Body of pancreas (tissue), 4 donors: ENCODE measurements at regions not wholly inside any gene's neighbourhood (a gene's known extent, or its start where the extent isn't known, plus 50 kb on each side); places are given as distances from the start of the nearest gene placed in this dataset.

Experiments used
- ATAC-seq: fragments of 150-250 bp; one replicate; pipeline ENCODE4 v1.9.1; 2016
- DNase-seq, 4 donors: peaks; one replicate each; pipeline ENCODE4 v3.0.0-alpha.2; 2019
- H3K27ac ChIP-seq, 4 donors: fragments of 200-600 bp; sonication (generic); 1 replicate in 3 of 4; 2 replicates in 1 of 4; pipeline versions ENCODE4 v1.5.1 to v1.6.1; 2016 to 2019; ENCODE audit warnings: mild to moderate bottlenecking in 1 of 4, mixed read lengths in 1 of 4, moderate library complexity in 1 of 4
- H3K27me3 ChIP-seq, 2 donors: fragments of 200-600 bp; sonication (generic); one replicate each; pipeline ENCODE4 v1.6.0; 2016; ENCODE audit warnings: mild to moderate bottlenecking in 1 of 2
- H3K36me3 ChIP-seq, 2 donors: fragments of 200-600 bp; sonication (generic); replicated peaks in 1 of 2; 2 replicates each; pipeline ENCODE4 v1.5.1; 2016; ENCODE audit warnings: low read depth in 2 of 2; ENCODE audit not compliant: insufficient read depth in 1 of 2
- H3K4me1 ChIP-seq: fragments of 200-600 bp; sonication (generic); one replicate; pipeline ENCODE4 v1.6.0; 2016
- H3K4me3 ChIP-seq, 2 donors: fragments of 200-600 bp; sonication (generic); 1 replicate in 1 of 2; 2 replicates in 1 of 2; pipeline ENCODE4 v1.5.1; 2016 to 2019
- H3K9me3 ChIP-seq, 3 donors: fragments of 200-600 bp; sonication (generic); 1 replicate in 2 of 3; 2 replicates in 1 of 3; pipeline ENCODE4 v1.5.1; 2016
- POLR2A ChIP-seq, 3 donors: fragments of 450-650 bp; IDR thresholded peaks; one replicate each; pipeline ENCODE4 v1.6.1; 2016; ENCODE audit warnings: antibody characterized with exemption in 3 of 3, mild to moderate bottlenecking in 2 of 3
- WGBS, 2 donors: methylation state at CpG; one replicate each; pipeline ENCODE4 v1.1.5; 2017; 5-methylcytosine and 5-hydroxymethylcytosine counted together
- intact Hi-C: fragments of 100-400 bp; cut with DNase I; formaldehyde crosslinking; loops from one replicate; pipeline ENCODE4 v1.15.1; 2023
- TF ChIP-seq, protein P1 (sequence below), 7 experiments: fragments of 450-650 bp in 4 of 7; fragments of 200-600 bp in 3 of 7; sonication (generic) in 3 of 7; IDR thresholded peaks; one replicate each; pipeline ENCODE4 v1.5.1; 2016 to 2019; ENCODE audit warnings: antibody characterized with exemption in 7 of 7

DNA sequence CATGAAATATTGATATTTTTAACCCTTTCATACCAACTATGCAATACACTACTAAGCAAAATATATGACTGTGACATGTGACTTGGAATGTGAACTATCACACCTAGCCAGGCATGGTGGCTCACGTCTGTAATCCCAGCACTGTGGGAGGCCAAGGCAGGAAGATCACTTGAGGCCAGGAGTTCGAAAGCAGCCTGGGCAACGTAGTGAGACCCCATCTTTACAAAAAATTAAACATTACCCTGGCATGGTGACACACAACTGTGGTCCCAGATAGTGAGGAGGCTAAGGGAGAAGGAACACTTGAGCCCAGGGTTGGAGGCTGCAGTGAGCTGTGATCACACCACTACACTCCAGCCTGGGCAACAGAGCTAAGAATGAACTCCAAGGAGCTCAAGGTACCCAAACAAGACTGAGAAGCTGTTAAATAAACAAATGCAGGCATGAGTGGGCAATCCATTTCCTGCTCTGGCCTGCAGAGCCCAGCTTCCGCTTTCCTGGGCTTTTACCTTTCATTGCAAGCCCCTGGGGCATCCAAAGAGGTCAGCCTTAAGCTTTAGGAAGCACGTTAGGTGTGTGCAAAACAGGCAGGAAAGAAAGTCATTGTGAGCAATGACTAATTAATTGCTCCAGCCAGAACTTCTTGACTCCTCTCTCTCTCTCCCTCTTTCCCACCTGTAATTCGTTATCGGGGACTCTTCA, 162.1 kb upstream of the FOXK1 start:
- Histone ChIP-seq H3K27me3 (no peaks in the 10 kb centered on the region), H3K9me3 (no peaks in the 10 kb centered on the region), H3K4me3 (no peak overlapping the region), H3K27ac (no peak overlapping the region), H3K36me3 (no peaks in the 10 kb centered on the region), H3K4me1 (no peaks in the 10 kb centered on the region)
- ATAC-seq (no peak), DNase-seq (no peak)
- TF ChIP-seq, protein P1, sequence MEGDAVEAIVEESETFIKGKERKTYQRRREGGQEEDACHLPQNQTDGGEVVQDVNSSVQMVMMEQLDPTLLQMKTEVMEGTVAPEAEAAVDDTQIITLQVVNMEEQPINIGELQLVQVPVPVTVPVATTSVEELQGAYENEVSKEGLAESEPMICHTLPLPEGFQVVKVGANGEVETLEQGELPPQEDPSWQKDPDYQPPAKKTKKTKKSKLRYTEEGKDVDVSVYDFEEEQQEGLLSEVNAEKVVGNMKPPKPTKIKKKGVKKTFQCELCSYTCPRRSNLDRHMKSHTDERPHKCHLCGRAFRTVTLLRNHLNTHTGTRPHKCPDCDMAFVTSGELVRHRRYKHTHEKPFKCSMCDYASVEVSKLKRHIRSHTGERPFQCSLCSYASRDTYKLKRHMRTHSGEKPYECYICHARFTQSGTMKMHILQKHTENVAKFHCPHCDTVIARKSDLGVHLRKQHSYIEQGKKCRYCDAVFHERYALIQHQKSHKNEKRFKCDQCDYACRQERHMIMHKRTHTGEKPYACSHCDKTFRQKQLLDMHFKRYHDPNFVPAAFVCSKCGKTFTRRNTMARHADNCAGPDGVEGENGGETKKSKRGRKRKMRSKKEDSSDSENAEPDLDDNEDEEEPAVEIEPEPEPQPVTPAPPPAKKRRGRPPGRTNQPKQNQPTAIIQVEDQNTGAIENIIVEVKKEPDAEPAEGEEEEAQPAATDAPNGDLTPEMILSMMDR (IDR thresholded peaks at IDR 0.05), result no peak
- TF ChIP-seq POLR2A (IDR thresholded peaks at IDR 0.05), result no peak
- WGBS, 2 donors, result 62 to 67% methylated on average over 7 of the region's 7 CpGs
- intact Hi-C loops, result no loop called here

DNA sequence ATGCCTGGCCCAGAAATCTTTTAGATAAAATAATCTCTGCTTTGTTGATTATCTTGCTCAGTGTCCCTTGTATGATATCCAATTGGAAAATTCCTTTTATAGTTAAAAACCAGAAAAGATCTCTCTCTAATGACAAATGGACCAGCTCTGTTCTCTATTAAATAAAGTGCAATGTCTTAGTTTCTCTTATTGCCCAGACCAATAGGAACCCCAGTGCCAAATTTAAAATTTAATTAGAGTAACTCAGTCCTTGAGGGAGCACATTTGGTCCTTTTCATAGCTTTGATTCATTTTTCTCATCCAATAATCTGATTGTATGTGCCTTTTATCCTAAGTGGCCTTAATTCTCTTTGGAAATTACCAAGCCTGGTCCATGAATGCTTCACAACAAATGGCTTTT, 158.9 kb upstream of the FOXK1 start:
- no peak for TF ChIP-seq POLR2A (IDR thresholded peaks at IDR 0.05)
- TF ChIP-seq, protein P1 (IDR thresholded peaks at IDR 0.05), result no peak
- Histone ChIP-seq H3K36me3 (no peaks in the 10 kb centered on the region), H3K4me1 (no peaks in the 10 kb centered on the region), H3K9me3 (no peaks in the 10 kb centered on the region), H3K27ac (no peak overlapping the region), H3K27me3 (no peaks in the 10 kb centered on the region), H3K4me3 (no peak overlapping the region)
- DNase-seq, result no peak
- intact Hi-C loops, result no loop called here
- ATAC-seq, result no peak

DNA sequence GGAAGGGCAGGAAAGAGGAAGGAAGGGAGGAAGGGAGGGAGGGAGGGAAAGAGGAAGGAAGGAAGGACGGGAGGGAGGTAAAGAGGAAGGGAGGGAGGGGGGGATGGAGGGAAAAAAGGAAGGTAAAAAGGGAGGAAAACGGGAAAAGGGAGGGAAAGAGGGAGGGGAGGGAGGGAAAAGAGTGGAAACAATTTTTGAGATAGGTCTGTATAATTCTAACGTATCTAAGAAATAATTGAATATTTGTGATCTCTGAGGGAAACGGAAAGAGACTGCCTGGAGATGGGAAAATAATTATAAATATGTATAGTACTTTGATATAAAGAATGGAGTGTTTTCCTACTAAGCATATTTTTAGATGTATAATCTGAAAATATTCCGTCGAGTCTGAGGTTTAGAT, 158.2 kb upstream of the FOXK1 start:
- H3K9me3 ChIP-seq, result no peaks in the 10 kb centered on the region
- H3K36me3 ChIP-seq, result no peaks in the 10 kb centered on the region
- H3K4me1 ChIP-seq, result no peaks in the 10 kb centered on the region
- DNase-seq (no peak), ATAC-seq (no peak)
- intact Hi-C loops, result no loop called here
- TF ChIP-seq, protein P1 (IDR thresholded peaks at IDR 0.05), result no peak
- H3K4me3 ChIP-seq, result no peak overlapping the region
- WGBS, 2 donors, result 34 to 39% methylated on average over 6 of the region's 6 CpGs
- no peak overlapping the region for H3K27ac ChIP-seq
- no peaks in the 10 kb centered on the region for H3K27me3 ChIP-seq

DNA sequence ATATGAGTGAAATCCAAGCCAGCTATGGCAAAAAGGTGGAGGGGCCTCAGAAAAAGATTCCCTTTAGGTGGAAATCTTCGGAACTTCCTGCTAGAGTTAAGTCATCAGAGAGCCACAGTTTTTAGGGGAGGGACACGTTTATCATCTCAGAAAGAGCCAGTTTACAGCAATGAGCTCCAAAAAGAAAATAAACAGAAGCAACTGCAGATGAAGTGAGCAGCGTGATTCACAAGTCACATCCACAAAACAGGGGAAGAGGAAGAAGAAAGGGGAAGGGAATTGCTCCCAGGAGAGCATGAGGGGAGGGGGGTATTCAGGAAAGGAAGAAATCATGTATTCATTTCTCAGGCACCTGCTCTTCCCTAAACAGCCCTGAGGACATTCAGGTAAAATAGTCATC, 156.2 kb upstream of the FOXK1 start:
- no peaks in the 10 kb centered on the region for H3K4me1 ChIP-seq
- no peak overlapping the region for H3K27ac ChIP-seq
- ATAC-seq (no peak), DNase-seq (no peak)
- 46 to 57% methylated on average over 3 of the region's 3 CpGs for WGBS, 2 donors
- no peak overlapping the region for H3K4me3 ChIP-seq
- TF ChIP-seq, protein P1 (IDR thresholded peaks at IDR 0.05), result no peak
- TF ChIP-seq POLR2A (IDR thresholded peaks at IDR 0.05), result no peak
- no peaks in the 10 kb centered on the region for H3K36me3 ChIP-seq
- H3K27me3 ChIP-seq, result no peaks in the 10 kb centered on the region
- intact Hi-C loops, result no loop called here
- H3K9me3 ChIP-seq, result no peaks in the 10 kb centered on the region

DNA sequence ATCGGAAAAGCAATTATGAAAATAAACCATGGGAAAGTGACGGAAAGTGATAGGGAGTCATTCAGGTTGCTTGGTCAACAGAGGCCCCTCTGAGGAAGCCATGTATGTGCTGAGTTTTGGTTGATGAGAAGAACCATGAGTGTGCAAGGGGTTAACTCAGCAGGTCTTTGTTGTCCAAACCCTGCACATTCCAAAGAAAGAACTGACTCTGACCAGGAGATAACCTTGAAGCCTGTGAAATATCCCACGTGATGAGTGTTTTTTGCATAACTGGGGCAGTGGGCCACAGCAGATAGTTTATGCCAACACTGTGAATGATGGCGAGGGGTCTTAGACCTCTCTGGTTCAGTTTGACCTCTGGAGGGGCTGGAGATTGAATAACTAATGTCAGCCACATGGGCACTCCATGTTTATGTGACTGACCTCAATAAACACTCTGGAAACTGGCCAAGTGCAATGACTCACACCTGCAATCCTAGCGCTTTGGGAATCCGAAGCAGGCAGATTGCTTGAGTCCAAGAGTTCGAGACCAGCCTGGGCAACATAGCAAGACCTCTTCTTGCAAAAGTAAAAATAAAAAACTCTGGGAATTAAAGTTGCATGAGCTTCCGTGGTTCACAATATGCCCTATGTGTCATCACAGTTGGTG, 154.0 kb upstream of the FOXK1 start:
- TF ChIP-seq, protein P1 (IDR thresholded peaks at IDR 0.05), result no peak
- no peak for TF ChIP-seq POLR2A (IDR thresholded peaks at IDR 0.05)
- ATAC-seq, result no peak
- WGBS, 2 donors, result 48 to 49% methylated on average over 8 of the region's 8 CpGs
- Histone ChIP-seq H3K9me3 (no peaks in the 10 kb centered on the region), H3K36me3 (no peaks in the 10 kb centered on the region), H3K27ac (no peak overlapping the region), H3K4me3 (no peak overlapping the region), H3K27me3 (peaks cover 0 to under 1% of the 10 kb centered on the region in 2 donors), H3K4me1 (peaks cover 4% of the 10 kb centered on the region)
- peak in 2 of 4 donors; percentile 12 to 13 for DNase-seq
- intact Hi-C loops, result no loop called here
